ENCODE measurements at regions not wholly inside any gene's neighbourhood (a gene's known extent, or its start where the extent isn't known, plus 50 kb on each side); places are given as distances from the start of the nearest gene placed in this dataset.

DNA sequence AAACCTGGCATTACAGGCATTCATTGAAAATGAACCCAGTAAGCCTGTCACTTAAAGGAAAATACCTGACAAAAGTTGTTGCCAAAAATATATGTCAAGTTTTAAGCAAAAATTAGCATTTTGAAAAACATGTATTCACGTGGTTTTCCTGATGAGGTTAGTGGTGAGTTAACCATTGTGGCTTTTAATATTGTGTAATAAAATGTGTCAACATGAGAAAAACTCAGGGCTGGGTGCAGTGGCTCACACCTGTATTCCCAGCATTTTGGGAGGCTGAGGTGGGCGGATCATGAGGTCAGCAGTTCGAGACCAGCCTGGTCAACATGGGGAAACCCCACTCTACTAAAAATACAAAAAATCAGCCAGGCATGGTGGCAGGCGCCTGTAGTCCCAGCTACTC is 731.4 kb downstream of the KCNT2 start:
- Histone ChIP-seq H3K9ac (ENCODE audit: low read length) (no peak overlapping the region), H3K36me3 (ENCODE audit: insufficient read depth, low read length) (no peaks in the 10 kb centered on the region), H3K27ac (ENCODE audit: low read length) (no peak overlapping the region), H3K79me2 (ENCODE audit: low read length) (no peaks in the 10 kb centered on the region), H2AFZ (ENCODE audit: low read length) (no peak overlapping the region), H3K9me2 (replicated peaks; ENCODE audit: insufficient read depth, low read length) (no peaks in the 10 kb centered on the region), H3K27me3 (ENCODE audit: low read length) (no peaks in the 10 kb centered on the region), H3K9me3 (ENCODE audit: low read length) (peaks cover 9% of the 10 kb centered on the region; the same call in 1 of the 2 replicates), H3K4me1 (ENCODE audit: low read length) (no peaks in the 10 kb centered on the region), H3K4me3 (ENCODE audit: low read length) (no peak overlapping the region), H4K20me1 (ENCODE audit: insufficient read depth, low read depth, low read length) (no peaks in the 10 kb centered on the region), H3K4me2 (ENCODE audit: low read depth, low read length, poor library complexity, severe bottlenecking) (no peak overlapping the region)
- DNase-seq = no peak

GRCh38 chr1:195872376-195872775 is 735.9 kb downstream of the KCNT2 start:
- no peaks in the 10 kb centered on the region for H4K20me1 ChIP-seq (ENCODE audit: insufficient read depth, low read depth, low read length)
- H3K27me3 ChIP-seq (ENCODE audit: low read length) = no peaks in the 10 kb centered on the region
- no peak overlapping the region for H3K4me2 ChIP-seq (ENCODE audit: low read depth, low read length, poor library complexity, severe bottlenecking)
- no peaks in the 10 kb centered on the region for H3K79me2 ChIP-seq (ENCODE audit: low read length)
- H3K9me3 ChIP-seq (ENCODE audit: low read length) = peaks cover 10% of the 10 kb centered on the region; the same call in 1 of the 2 replicates
- no peaks in the 10 kb centered on the region for H3K9me2 ChIP-seq (replicated peaks; ENCODE audit: insufficient read depth, low read length)
- no peak for DNase-seq
- no peaks in the 10 kb centered on the region for H3K36me3 ChIP-seq (ENCODE audit: insufficient read depth, low read length)
- H2AFZ ChIP-seq (ENCODE audit: low read length) = no peak overlapping the region
- H3K27ac ChIP-seq (ENCODE audit: low read length) = no peak overlapping the region
- H3K4me3 ChIP-seq (ENCODE audit: low read length) = no peak overlapping the region
- H3K4me1 ChIP-seq (ENCODE audit: low read length) = no peaks in the 10 kb centered on the region
- H3K9ac ChIP-seq (ENCODE audit: low read length) = no peak overlapping the region

- Histone ChIP-seq H3K27ac (ENCODE audit: low read length) (no peak overlapping the region), H3K4me2 (ENCODE audit: low read depth, low read length, poor library complexity, severe bottlenecking) (no peak overlapping the region), H3K36me3 (ENCODE audit: insufficient read depth, low read length) (no peaks in the 10 kb centered on the region), H3K4me3 (ENCODE audit: low read length) (no peak overlapping the region), H3K4me1 (ENCODE audit: low read length) (no peaks in the 10 kb centered on the region), H2AFZ (ENCODE audit: low read length) (no peak overlapping the region), H3K27me3 (ENCODE audit: low read length) (no peaks in the 10 kb centered on the region), H3K9me3 (ENCODE audit: low read length) (peaks cover 13% of the 10 kb centered on the region; the same call in 1 of the 2 replicates), H3K79me2 (ENCODE audit: low read length) (no peaks in the 10 kb centered on the region), H4K20me1 (ENCODE audit: insufficient read depth, low read depth, low read length) (no peaks in the 10 kb centered on the region), H3K9ac (ENCODE audit: low read length) (no peak overlapping the region), H3K9me2 (replicated peaks; ENCODE audit: insufficient read depth, low read length) (no peaks in the 10 kb centered on the region)
- no peak for DNase-seq
Observed at GRCh38 chr1:195867638-195868037, 740.6 kb downstream of the KCNT2 start.

- Histone ChIP-seq H3K9ac (ENCODE audit: low read length) (no peak overlapping the region), H3K9me3 (ENCODE audit: low read length) (peaks cover 13% of the 10 kb centered on the region; the same call in 1 of the 2 replicates), H3K4me2 (ENCODE audit: low read depth, low read length, poor library complexity, severe bottlenecking) (no peak overlapping the region), H3K27me3 (ENCODE audit: low read length) (no peaks in the 10 kb centered on the region), H3K4me3 (ENCODE audit: low read length) (no peak overlapping the region), H3K4me1 (ENCODE audit: low read length) (no peaks in the 10 kb centered on the region), H3K79me2 (ENCODE audit: low read length) (no peaks in the 10 kb centered on the region), H3K36me3 (ENCODE audit: insufficient read depth, low read length) (no peaks in the 10 kb centered on the region), H2AFZ (ENCODE audit: low read length) (no peak overlapping the region), H3K9me2 (replicated peaks; ENCODE audit: insufficient read depth, low read length) (no peaks in the 10 kb centered on the region), H4K20me1 (ENCODE audit: insufficient read depth, low read depth, low read length) (no peaks in the 10 kb centered on the region), H3K27ac (ENCODE audit: low read length) (no peak overlapping the region)
- DNase-seq = no peak
Observed at GRCh38 chr1:195866781-195867222, 741.4 kb downstream of the KCNT2 start.

DNA sequence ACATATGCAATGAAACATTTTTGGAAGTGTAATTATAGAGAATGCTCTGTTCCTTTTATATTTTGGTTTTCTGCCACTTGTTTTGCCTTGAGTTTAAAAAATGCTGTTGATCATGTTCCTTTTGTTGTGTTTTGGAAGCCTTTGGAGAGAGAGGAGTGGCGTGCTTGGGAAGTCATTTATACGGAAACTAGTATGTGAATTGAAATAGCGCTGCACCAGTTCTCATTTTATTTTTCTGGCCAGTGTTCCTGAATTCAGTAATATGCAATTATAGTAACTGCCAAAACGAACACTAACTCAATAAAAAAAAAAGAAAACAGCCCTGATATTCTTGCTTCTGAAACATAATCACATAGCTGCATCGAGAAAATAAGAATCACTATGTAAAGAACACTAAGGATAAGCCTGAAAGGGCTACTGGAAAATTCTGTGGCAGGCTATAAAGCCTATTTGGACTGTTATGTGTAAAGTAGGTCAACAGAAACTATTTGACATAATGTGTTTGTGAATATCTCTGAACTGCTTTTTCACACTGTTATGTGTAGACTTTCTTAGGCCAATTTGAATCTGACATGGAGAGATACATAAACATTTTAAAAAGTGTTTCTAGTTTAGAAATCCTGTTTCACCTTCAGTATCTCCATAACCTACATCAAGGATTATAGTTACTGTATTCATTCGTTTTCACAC is 742.0 kb downstream of the KCNT2 start:
- H4K20me1 ChIP-seq (ENCODE audit: insufficient read depth, low read depth, low read length) = no peaks in the 10 kb centered on the region
- H3K9me3 ChIP-seq (ENCODE audit: low read length) = peaks cover 13% of the 10 kb centered on the region; the same call in 1 of the 2 replicates
- no peak overlapping the region for H3K27ac ChIP-seq (ENCODE audit: low read length)
- no peaks in the 10 kb centered on the region for H3K27me3 ChIP-seq (ENCODE audit: low read length)
- no peaks in the 10 kb centered on the region for H3K9me2 ChIP-seq (replicated peaks; ENCODE audit: insufficient read depth, low read length)
- no peak overlapping the region for H3K4me3 ChIP-seq (ENCODE audit: low read length)
- H3K4me2 ChIP-seq (ENCODE audit: low read depth, low read length, poor library complexity, severe bottlenecking) = no peak overlapping the region
- no peaks in the 10 kb centered on the region for H3K36me3 ChIP-seq (ENCODE audit: insufficient read depth, low read length)
- no peaks in the 10 kb centered on the region for H3K4me1 ChIP-seq (ENCODE audit: low read length)
- no peaks in the 10 kb centered on the region for H3K79me2 ChIP-seq (ENCODE audit: low read length)
- H3K9ac ChIP-seq (ENCODE audit: low read length) = no peak overlapping the region
- H2AFZ ChIP-seq (ENCODE audit: low read length) = no peak overlapping the region
- DNase-seq = no peak

DNA sequence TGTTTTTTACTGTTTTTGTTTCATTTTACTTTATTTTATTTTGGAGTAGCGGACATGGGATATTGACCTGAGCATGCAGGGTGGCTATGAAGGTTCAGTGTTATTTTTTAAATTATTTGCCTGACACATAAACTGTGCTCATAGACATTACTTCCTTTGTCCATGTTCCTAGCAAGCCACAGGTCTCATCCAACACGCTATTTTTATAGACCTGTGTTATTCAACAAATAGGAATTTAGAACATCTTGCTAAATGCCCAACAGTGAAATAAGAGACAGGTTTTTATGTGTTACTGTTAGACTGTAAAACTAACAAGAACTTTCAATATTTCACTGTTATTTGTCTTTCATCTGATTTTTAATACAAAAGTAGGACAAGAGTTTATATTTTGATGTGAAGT is 756.4 kb downstream of the KCNT2 start:
- H3K27ac ChIP-seq (ENCODE audit: low read length) = no peak overlapping the region

GRCh38 chr1:195851016-195851601 is 757.1 kb downstream of the KCNT2 start:
- no peaks in the 10 kb centered on the region for H3K4me1 ChIP-seq (ENCODE audit: low read length)
- H3K9me2 ChIP-seq (replicated peaks; ENCODE audit: insufficient read depth, low read length) = no peaks in the 10 kb centered on the region
- no peak overlapping the region for H3K27ac ChIP-seq (ENCODE audit: low read length)
- no peaks in the 10 kb centered on the region for H4K20me1 ChIP-seq (ENCODE audit: insufficient read depth, low read depth, low read length)
- H3K9ac ChIP-seq (ENCODE audit: low read length) = no peak overlapping the region
- no peak overlapping the region for H2AFZ ChIP-seq (ENCODE audit: low read length)
- DNase-seq = no peak
- no peaks in the 10 kb centered on the region for H3K27me3 ChIP-seq (ENCODE audit: low read length)
- H3K36me3 ChIP-seq (ENCODE audit: insufficient read depth, low read length) = no peaks in the 10 kb centered on the region
- H3K4me3 ChIP-seq (ENCODE audit: low read length) = no peak overlapping the region
- peaks cover 28% of the 10 kb centered on the region for H3K9me3 ChIP-seq (ENCODE audit: low read length)
- no peaks in the 10 kb centered on the region for H3K79me2 ChIP-seq (ENCODE audit: low read length)
- H3K4me2 ChIP-seq (ENCODE audit: low read depth, low read length, poor library complexity, severe bottlenecking) = no peak overlapping the region

More for the DNA sequence above, 756.4 kb downstream of the KCNT2 start:
- no peaks in the 10 kb centered on the region for H4K20me1 ChIP-seq (ENCODE audit: insufficient read depth, low read depth, low read length)
- no peaks in the 10 kb centered on the region for H3K36me3 ChIP-seq (ENCODE audit: insufficient read depth, low read length)
- H3K4me1 ChIP-seq (ENCODE audit: low read length) = no peaks in the 10 kb centered on the region
- H3K9me2 ChIP-seq (replicated peaks; ENCODE audit: insufficient read depth, low read length) = no peaks in the 10 kb centered on the region
- H3K4me2 ChIP-seq (ENCODE audit: low read depth, low read length, poor library complexity, severe bottlenecking) = no peak overlapping the region
- H3K9me3 ChIP-seq (ENCODE audit: low read length) = peaks cover 28% of the 10 kb centered on the region
- no peaks in the 10 kb centered on the region for H3K27me3 ChIP-seq (ENCODE audit: low read length)
- DNase-seq = no peak
- H3K9ac ChIP-seq (ENCODE audit: low read length) = no peak overlapping the region
- H3K4me3 ChIP-seq (ENCODE audit: low read length) = no peak overlapping the region
- H2AFZ ChIP-seq (ENCODE audit: low read length) = no peak overlapping the region
- H3K79me2 ChIP-seq (ENCODE audit: low read length) = no peaks in the 10 kb centered on the region

- no peaks in the 10 kb centered on the region for H3K36me3 ChIP-seq (ENCODE audit: insufficient read depth, low read length)
- no peaks in the 10 kb centered on the region for H3K79me2 ChIP-seq (ENCODE audit: low read length)
- no peaks in the 10 kb centered on the region for H4K20me1 ChIP-seq (ENCODE audit: insufficient read depth, low read depth, low read length)
- DNase-seq = no peak
- H3K4me2 ChIP-seq (ENCODE audit: low read depth, low read length, poor library complexity, severe bottlenecking) = no peak overlapping the region
- no peak overlapping the region for H3K9ac ChIP-seq (ENCODE audit: low read length)
- H3K4me3 ChIP-seq (ENCODE audit: low read length) = no peak overlapping the region
- H3K27me3 ChIP-seq (ENCODE audit: low read length) = no peaks in the 10 kb centered on the region
- H3K4me1 ChIP-seq (ENCODE audit: low read length) = no peaks in the 10 kb centered on the region
- peaks cover 16% of the 10 kb centered on the region; the same call in 1 of the 2 replicates for H3K9me3 ChIP-seq (ENCODE audit: low read length)
- H2AFZ ChIP-seq (ENCODE audit: low read length) = no peak overlapping the region
- H3K9me2 ChIP-seq (replicated peaks; ENCODE audit: insufficient read depth, low read length) = no peaks in the 10 kb centered on the region
- no peak overlapping the region for H3K27ac ChIP-seq (ENCODE audit: low read length)
Observed at GRCh38 chr1:195849180-195849579, 759.1 kb downstream of the KCNT2 start.

Data from Karpas-422 (cell line).